Activated CD4-positive, alpha-beta T cell treated with anti-CD3 and anti-CD28 coated beads, Interleukin-2, amount 50 U/mL, for 1 hour (primary cell): ENCODE measurements at regions not wholly inside any gene's neighbourhood (a gene's known extent, or its start where the extent isn't known, plus 50 kb on each side); places are given as distances from the start of the nearest gene placed in this dataset.

Experiments
- DNase-seq: peaks from one replicate; pipeline ENCODE4 v3.0.0-alpha.2; 2020

DNA sequence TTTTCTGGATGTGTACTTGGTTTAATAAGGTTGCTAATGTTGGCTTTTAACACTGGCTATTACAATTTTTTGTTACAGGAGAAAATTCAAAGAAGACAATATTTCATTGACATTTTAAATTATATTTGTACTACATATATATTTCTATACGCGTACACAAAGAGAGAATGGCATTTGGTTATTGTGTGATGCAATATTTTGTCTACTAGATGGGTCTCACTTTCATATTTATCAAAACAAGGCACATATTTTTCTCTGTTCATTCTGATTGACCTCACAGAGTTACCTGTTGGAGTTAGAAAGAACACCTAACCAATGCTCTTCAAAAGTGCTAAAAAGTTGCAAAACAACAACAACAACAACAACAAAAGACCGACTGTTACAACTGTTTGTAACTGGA lies 50.2 kb upstream of the VGLL3 start:
- no peak for DNase-seq
